ENCODE measurements at regions not wholly inside any gene's neighbourhood (a gene's known extent, or its start where the extent isn't known, plus 50 kb on each side); places are given as distances from the start of the nearest gene placed in this dataset.

- H3K4me1 Mint-ChIP-seq: no peaks in the 10 kb centered on the region
- peaks cover 12 to 17% of the 10 kb centered on the region in 2 donors for H3K9me3 Mint-ChIP-seq
- H3K4me3 Mint-ChIP-seq: no peak overlapping the region
- H3K36me3 Mint-ChIP-seq: peaks cover 10% of the 10 kb centered on the region
- no peaks in the 10 kb centered on the region for H3K27me3 Mint-ChIP-seq (ENCODE audit: low read depth in 2 of 2)
- DNase-seq (no peak), ATAC-seq (no peak)
- Histone ChIP-seq H3K4me3 (ENCODE audit: low read length) (no peak overlapping the region), H3K27me3 (ENCODE audit: control insufficient read depth, insufficient read depth, low read length) (no peaks in the 10 kb centered on the region), H3K4me1 (ENCODE audit: control insufficient read depth, insufficient read depth, low read length) (no peaks in the 10 kb centered on the region), H3K36me3 (ENCODE audit: control insufficient read depth, insufficient read depth, low read length) (no peaks in the 10 kb centered on the region), H3K9me3 (ENCODE audit: control insufficient read depth, insufficient read depth, low read length) (peaks cover 5% of the 10 kb centered on the region), H3K27ac (ENCODE audit: low read length) (no peak overlapping the region)
- no peak overlapping the region for H3K27ac Mint-ChIP-seq
- WGBS (ENCODE audit: insufficient coverage): no CpG with 5 or more reads among the region's 2 CpGs
- TF ChIP-seq CTCF (IDR thresholded peaks at IDR 0.05): no peak
- intact Hi-C loops (cut with micrococcal nuclease): no loop called here
These were observed 66.1 kb upstream of the EDIL3 start for GRCh38 chr5:84450617-84451414.

GRCh38 chr5:84445049-84445685, 60.5 kb upstream of the EDIL3 start:
- Histone ChIP-seq H3K27ac (ENCODE audit: low read length) (no peak overlapping the region), H3K9me3 (ENCODE audit: control insufficient read depth, insufficient read depth, low read length) (no peaks in the 10 kb centered on the region), H3K27me3 (ENCODE audit: control insufficient read depth, insufficient read depth, low read length) (no peaks in the 10 kb centered on the region), H3K36me3 (ENCODE audit: control insufficient read depth, insufficient read depth, low read length) (no peaks in the 10 kb centered on the region), H3K4me1 (ENCODE audit: control insufficient read depth, insufficient read depth, low read length) (no peaks in the 10 kb centered on the region), H3K4me3 (ENCODE audit: low read length) (no peak overlapping the region)
- no peak for TF ChIP-seq CTCF (IDR thresholded peaks at IDR 0.05)
- ATAC-seq (no peak), DNase-seq (no peak)
- H3K27ac Mint-ChIP-seq: no peak overlapping the region
- H3K36me3 Mint-ChIP-seq: no peaks in the 10 kb centered on the region
- no peaks in the 10 kb centered on the region for H3K4me1 Mint-ChIP-seq
- H3K9me3 Mint-ChIP-seq: peaks cover 9 to 10% of the 10 kb centered on the region in 2 donors
- H3K27me3 Mint-ChIP-seq (ENCODE audit: low read depth in 2 of 2): no peaks in the 10 kb centered on the region
- no peak overlapping the region for H3K4me3 Mint-ChIP-seq
- no CpG with 5 or more reads among the region's 2 CpGs for WGBS (ENCODE audit: insufficient coverage)
- intact Hi-C loops (cut with micrococcal nuclease): no loop called here

- intact Hi-C loops (cut with micrococcal nuclease): no loop called here
- H3K36me3 Mint-ChIP-seq: peaks cover 9% of the 10 kb centered on the region
- H3K4me1 ChIP-seq (ENCODE audit: control insufficient read depth, insufficient read depth, low read length): no peaks in the 10 kb centered on the region
- H3K9me3 ChIP-seq (ENCODE audit: control insufficient read depth, insufficient read depth, low read length): no peaks in the 10 kb centered on the region
- H3K4me3 ChIP-seq (ENCODE audit: low read length): no peak overlapping the region
- H3K4me1 Mint-ChIP-seq: no peaks in the 10 kb centered on the region
- H3K36me3 ChIP-seq (ENCODE audit: control insufficient read depth, insufficient read depth, low read length): no peaks in the 10 kb centered on the region
- H3K27me3 ChIP-seq (ENCODE audit: control insufficient read depth, insufficient read depth, low read length): no peaks in the 10 kb centered on the region
- H3K9me3 Mint-ChIP-seq: peaks cover 11 to 17% of the 10 kb centered on the region in 2 donors
- 88% methylated on average over 1 of the region's 1 CpG for WGBS (ENCODE audit: insufficient coverage)
- ATAC-seq (no peak), DNase-seq (no peak)
- no peak overlapping the region for H3K27ac Mint-ChIP-seq
- no peak overlapping the region for H3K4me3 Mint-ChIP-seq
- no peak for TF ChIP-seq CTCF (IDR thresholded peaks at IDR 0.05)
- no peaks in the 10 kb centered on the region for H3K27me3 Mint-ChIP-seq (ENCODE audit: low read depth in 2 of 2)
- H3K27ac ChIP-seq (ENCODE audit: low read length): no peak overlapping the region
These were observed 53.8 kb upstream of the EDIL3 start for GRCh38 chr5:84438456-84438855.
